ENCODE measurements at regions not wholly inside any gene's neighbourhood (a gene's known extent, or its start where the extent isn't known, plus 50 kb on each side); places are given as distances from the start of the nearest gene placed in this dataset.

GRCh38 chr1:81398041-81398440, 402.7 kb upstream of the ADGRL2 start:
- H3K27me3 Mint-ChIP-seq (ENCODE audit: insufficient read depth), result no peaks in the 10 kb centered on the region
- no peak overlapping the region for H3K27ac Mint-ChIP-seq
- DNase-seq, result no peak
- H3K9me3 Mint-ChIP-seq, result peaks cover 32% of the 10 kb centered on the region
- H3K4me1 Mint-ChIP-seq (ENCODE audit: low read depth), result no peaks in the 10 kb centered on the region
- 0 out of 2 replicates have a peak, but pooled peaks cover 4% of the 10 kb centered on the region for H3K36me3 Mint-ChIP-seq (ENCODE audit: low read depth)
- no peak overlapping the region for H3K4me3 Mint-ChIP-seq
- no peak for TF ChIP-seq CTCF (IDR thresholded peaks at IDR 0.05)

GRCh38 chr1:81392526-81393226, 408.1 kb upstream of the ADGRL2 start:
- Mint-ChIP-seq H3K4me3 (no peak overlapping the region), H3K27ac (no peak overlapping the region), H3K27me3 (ENCODE audit: insufficient read depth) (no peaks in the 10 kb centered on the region), H3K4me1 (ENCODE audit: low read depth) (no peaks in the 10 kb centered on the region), H3K36me3 (ENCODE audit: low read depth) (no peaks in the 10 kb centered on the region), H3K9me3 (peaks cover 4% of the 10 kb centered on the region; the same call in 1 of the 2 replicates)
- no peak for DNase-seq
- no peak for TF ChIP-seq CTCF (IDR thresholded peaks at IDR 0.05)

- H3K27ac Mint-ChIP-seq, result no peak overlapping the region
- H3K36me3 Mint-ChIP-seq (ENCODE audit: low read depth), result no peaks in the 10 kb centered on the region
- H3K4me1 Mint-ChIP-seq (ENCODE audit: low read depth), result no peaks in the 10 kb centered on the region
- H3K4me3 Mint-ChIP-seq, result no peak overlapping the region
- no peak for DNase-seq
- peaks cover 4% of the 10 kb centered on the region; the same call in 1 of the 2 replicates for H3K9me3 Mint-ChIP-seq
- no peaks in the 10 kb centered on the region for H3K27me3 Mint-ChIP-seq (ENCODE audit: insufficient read depth)
- TF ChIP-seq CTCF (IDR thresholded peaks at IDR 0.05), result no peak
Measured at GRCh38 chr1:81391125-81391828, 409.5 kb upstream of the ADGRL2 start.

- H3K9me3 Mint-ChIP-seq, result peaks cover 4% of the 10 kb centered on the region; the same call in 1 of the 2 replicates
- H3K27me3 Mint-ChIP-seq (ENCODE audit: insufficient read depth), result no peaks in the 10 kb centered on the region
- H3K4me1 Mint-ChIP-seq (ENCODE audit: low read depth), result no peaks in the 10 kb centered on the region
- TF ChIP-seq CTCF (IDR thresholded peaks at IDR 0.05), result no peak
- DNase-seq, result no peak
- H3K36me3 Mint-ChIP-seq (ENCODE audit: low read depth), result no peaks in the 10 kb centered on the region
- H3K27ac Mint-ChIP-seq, result no peak overlapping the region
- H3K4me3 Mint-ChIP-seq, result no peak overlapping the region
Measured at GRCh38 chr1:81388435-81388834, 412.3 kb upstream of the ADGRL2 start.

- Mint-ChIP-seq H3K4me1 (ENCODE audit: low read depth) (no peaks in the 10 kb centered on the region), H3K27ac (no peak overlapping the region), H3K9me3 (peaks cover 4% of the 10 kb centered on the region; the same call in 1 of the 2 replicates), H3K4me3 (no peak overlapping the region), H3K36me3 (ENCODE audit: low read depth) (no peaks in the 10 kb centered on the region), H3K27me3 (ENCODE audit: insufficient read depth) (no peaks in the 10 kb centered on the region)
- no peak for DNase-seq
- no peak for TF ChIP-seq CTCF (IDR thresholded peaks at IDR 0.05)
Measured at GRCh38 chr1:81387446-81387845, 413.3 kb upstream of the ADGRL2 start.

Measured in HFFc6 (cell line).